K562 (cell line): ENCODE measurements at regions not wholly inside any gene's neighbourhood (a gene's known extent, or its start where the extent isn't known, plus 50 kb on each side); places are given as distances from the start of the nearest gene placed in this dataset.

Experiments used
- HMG20B ChIP-seq: fragments of 250-450 bp; sonication (Bioruptor Pico); IDR thresholded peaks from 2 replicates; pipeline ENCODE4 v1.5.0; 2021; ENCODE audit warnings: mild to moderate bottlenecking
- RBM22 ChIP-seq: fragments of 200-400 bp; formaldehyde crosslinking; IDR thresholded peaks from 2 replicates; pipeline ENCODE4 v1.6.1; 2018; ENCODE audit warnings: low read length, low read depth; ENCODE audit not compliant: poor library complexity, severe bottlenecking
- TOE1 ChIP-seq, 2 experiments: fragments of 450-650 bp in 1 of 2; sonication (generic) in 1 of 2; formaldehyde crosslinking in 1 of 2; IDR thresholded peaks; 2 replicates each; pipeline versions ENCODE4 v1.7.1 to v1.8.0; 2016 to 2022; ENCODE audit warnings: borderline replicate concordance in 2 of 2, mild to moderate bottlenecking in 2 of 2, antibody characterized with exemption in 1 of 2, inconsistent platforms in 1 of 2, low read depth in 1 of 2, missing genetic modification reagents in 1 of 2, moderate library complexity in 1 of 2
- ZNF143 ChIP-seq: sonication (generic); formaldehyde crosslinking; IDR thresholded peaks from 2 replicates; pipeline ENCODE4 v1.9.0; 2022; ENCODE audit warnings: mild to moderate bottlenecking, missing genetic modification reagents
- ZNF324 ChIP-seq: fragments of 250-450 bp; sonication (Bioruptor Pico); IDR thresholded peaks from 2 replicates; pipeline ENCODE4 v1.4.0; 2020; ENCODE audit warnings: mild to moderate bottlenecking
- ZNF431 ChIP-seq: sonication (generic); formaldehyde crosslinking; IDR thresholded peaks from 2 replicates; pipeline ENCODE4 v1.8.0; 2022; ENCODE audit warnings: mild to moderate bottlenecking, missing genetic modification reagents
- ZNF583 ChIP-seq: fragments of 250-450 bp; sonication (Bioruptor Pico); IDR thresholded peaks from 2 replicates; pipeline ENCODE4 v1.4.0; 2020
- TF ChIP-seq, protein P1 (sequence below), 3 experiments: fragments of 200-800 bp in 1 of 3; fragments of 250-450 bp in 1 of 3; fragments of 450-650 bp in 1 of 3; sonication (Bioruptor Pico) in 1 of 3; sonication (Bioruptor generic) in 1 of 3; formaldehyde crosslinking in 1 of 3; IDR thresholded peaks; 2 replicates each; pipeline versions ENCODE4 v1.6.1 to v1.8.0; 2016 to 2022; ENCODE audit warnings: mild to moderate bottlenecking in 2 of 3, missing genetic modification characterization in 2 of 3, missing compliant biosample characterization in 1 of 3, moderate library complexity in 1 of 3
- TF ChIP-seq, protein P2 (sequence below): fragments of 250-450 bp; sonication (Bioruptor Pico); IDR thresholded peaks from 2 replicates; pipeline ENCODE4 v1.8.0; 2021; ENCODE audit warnings: mild to moderate bottlenecking, moderate library complexity
- TF ChIP-seq, protein P3 (sequence below): fragments of 250-450 bp; sonication (Bioruptor Pico); IDR thresholded peaks from 2 replicates; pipeline ENCODE4 v1.4.0; 2020; ENCODE audit warnings: mild to moderate bottlenecking, moderate library complexity
- TF ChIP-seq, protein P4 (sequence below): fragments of 250-450 bp; sonication (Bioruptor Pico); IDR thresholded peaks from 2 replicates; pipeline ENCODE4 v1.5.0; 2021

DNA sequence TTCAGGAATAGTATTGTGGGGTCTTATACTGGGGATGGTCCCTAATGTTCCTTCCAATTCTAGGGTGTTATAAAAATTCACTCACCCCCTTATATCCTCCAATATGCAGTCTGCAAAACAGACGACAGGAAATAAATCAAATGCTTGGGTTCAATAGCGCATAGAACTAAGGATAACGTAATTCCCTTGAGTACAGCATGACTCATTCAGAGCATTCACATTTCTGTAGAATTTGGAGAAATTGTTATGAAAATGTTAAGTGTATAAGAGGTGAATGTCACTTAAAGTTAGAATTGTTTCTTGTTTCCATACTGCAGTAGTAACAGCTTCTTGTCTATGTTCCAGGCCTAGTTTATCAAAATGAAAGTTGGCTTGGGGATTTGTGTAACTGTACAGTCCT lies 271.4 kb downstream of the RPS29 start (continued):
- TF ChIP-seq, protein P1, sequence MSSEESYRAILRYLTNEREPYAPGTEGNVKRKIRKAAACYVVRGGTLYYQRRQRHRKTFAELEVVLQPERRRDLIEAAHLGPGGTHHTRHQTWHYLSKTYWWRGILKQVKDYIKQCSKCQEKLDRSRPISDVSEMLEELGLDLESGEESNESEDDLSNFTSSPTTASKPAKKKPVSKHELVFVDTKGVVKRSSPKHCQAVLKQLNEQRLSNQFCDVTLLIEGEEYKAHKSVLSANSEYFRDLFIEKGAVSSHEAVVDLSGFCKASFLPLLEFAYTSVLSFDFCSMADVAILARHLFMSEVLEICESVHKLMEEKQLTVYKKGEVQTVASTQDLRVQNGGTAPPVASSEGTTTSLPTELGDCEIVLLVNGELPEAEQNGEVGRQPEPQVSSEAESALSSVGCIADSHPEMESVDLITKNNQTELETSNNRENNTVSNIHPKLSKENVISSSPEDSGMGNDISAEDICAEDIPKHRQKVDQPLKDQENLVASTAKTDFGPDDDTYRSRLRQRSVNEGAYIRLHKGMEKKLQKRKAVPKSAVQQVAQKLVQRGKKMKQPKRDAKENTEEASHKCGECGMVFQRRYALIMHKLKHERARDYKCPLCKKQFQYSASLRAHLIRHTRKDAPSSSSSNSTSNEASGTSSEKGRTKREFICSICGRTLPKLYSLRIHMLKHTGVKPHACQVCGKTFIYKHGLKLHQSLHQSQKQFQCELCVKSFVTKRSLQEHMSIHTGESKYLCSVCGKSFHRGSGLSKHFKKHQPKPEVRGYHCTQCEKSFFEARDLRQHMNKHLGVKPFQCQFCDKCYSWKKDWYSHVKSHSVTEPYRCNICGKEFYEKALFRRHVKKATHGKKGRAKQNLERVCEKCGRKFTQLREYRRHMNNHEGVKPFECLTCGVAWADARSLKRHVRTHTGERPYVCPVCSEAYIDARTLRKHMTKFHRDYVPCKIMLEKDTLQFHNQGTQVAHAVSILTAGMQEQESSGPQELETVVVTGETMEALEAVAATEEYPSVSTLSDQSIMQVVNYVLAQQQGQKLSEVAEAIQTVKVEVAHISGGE (CRISPR knock-in tag; IDR thresholded peaks at IDR 0.05), result no peak
- no peak for TF ChIP-seq TOE1 (IDR thresholded peaks at IDR 0.05; ENCODE audit: borderline replicate concordance)
- no peak for TF ChIP-seq TOE1 (CRISPR knock-in tag; IDR thresholded peaks at IDR 0.05; ENCODE audit: borderline replicate concordance, low read depth)
- TF ChIP-seq, protein P2, sequence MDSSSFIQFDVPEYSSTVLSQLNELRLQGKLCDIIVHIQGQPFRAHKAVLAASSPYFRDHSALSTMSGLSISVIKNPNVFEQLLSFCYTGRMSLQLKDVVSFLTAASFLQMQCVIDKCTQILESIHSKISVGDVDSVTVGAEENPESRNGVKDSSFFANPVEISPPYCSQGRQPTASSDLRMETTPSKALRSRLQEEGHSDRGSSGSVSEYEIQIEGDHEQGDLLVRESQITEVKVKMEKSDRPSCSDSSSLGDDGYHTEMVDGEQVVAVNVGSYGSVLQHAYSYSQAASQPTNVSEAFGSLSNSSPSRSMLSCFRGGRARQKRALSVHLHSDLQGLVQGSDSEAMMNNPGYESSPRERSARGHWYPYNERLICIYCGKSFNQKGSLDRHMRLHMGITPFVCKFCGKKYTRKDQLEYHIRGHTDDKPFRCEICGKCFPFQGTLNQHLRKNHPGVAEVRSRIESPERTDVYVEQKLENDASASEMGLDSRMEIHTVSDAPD (CRISPR knock-in tag), result no peak
- TF ChIP-seq, protein P3, sequence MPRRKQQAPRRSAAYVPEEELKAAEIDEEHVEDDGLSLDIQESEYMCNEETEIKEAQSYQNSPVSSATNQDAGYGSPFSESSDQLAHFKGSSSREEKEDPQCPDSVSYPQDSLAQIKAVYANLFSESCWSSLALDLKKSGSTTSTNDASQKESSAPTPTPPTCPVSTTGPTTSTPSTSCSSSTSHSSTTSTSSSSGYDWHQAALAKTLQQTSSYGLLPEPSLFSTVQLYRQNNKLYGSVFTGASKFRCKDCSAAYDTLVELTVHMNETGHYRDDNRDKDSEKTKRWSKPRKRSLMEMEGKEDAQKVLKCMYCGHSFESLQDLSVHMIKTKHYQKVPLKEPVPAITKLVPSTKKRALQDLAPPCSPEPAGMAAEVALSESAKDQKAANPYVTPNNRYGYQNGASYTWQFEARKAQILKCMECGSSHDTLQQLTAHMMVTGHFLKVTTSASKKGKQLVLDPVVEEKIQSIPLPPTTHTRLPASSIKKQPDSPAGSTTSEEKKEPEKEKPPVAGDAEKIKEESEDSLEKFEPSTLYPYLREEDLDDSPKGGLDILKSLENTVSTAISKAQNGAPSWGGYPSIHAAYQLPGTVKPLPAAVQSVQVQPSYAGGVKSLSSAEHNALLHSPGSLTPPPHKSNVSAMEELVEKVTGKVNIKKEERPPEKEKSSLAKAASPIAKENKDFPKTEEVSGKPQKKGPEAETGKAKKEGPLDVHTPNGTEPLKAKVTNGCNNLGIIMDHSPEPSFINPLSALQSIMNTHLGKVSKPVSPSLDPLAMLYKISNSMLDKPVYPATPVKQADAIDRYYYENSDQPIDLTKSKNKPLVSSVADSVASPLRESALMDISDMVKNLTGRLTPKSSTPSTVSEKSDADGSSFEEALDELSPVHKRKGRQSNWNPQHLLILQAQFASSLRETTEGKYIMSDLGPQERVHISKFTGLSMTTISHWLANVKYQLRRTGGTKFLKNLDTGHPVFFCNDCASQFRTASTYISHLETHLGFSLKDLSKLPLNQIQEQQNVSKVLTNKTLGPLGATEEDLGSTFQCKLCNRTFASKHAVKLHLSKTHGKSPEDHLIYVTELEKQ (CRISPR knock-in tag), result no peak
- no peak for TF ChIP-seq HMG20B (CRISPR knock-in tag)
- TF ChIP-seq ZNF583, result no peak
- TF ChIP-seq, protein P4, sequence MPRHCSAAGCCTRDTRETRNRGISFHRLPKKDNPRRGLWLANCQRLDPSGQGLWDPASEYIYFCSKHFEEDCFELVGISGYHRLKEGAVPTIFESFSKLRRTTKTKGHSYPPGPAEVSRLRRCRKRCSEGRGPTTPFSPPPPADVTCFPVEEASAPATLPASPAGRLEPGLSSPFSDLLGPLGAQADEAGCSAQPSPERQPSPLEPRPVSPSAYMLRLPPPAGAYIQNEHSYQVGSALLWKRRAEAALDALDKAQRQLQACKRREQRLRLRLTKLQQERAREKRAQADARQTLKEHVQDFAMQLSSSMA (CRISPR knock-in tag), result no peak
- no peak for TF ChIP-seq ZNF324 (CRISPR knock-in tag)
- no peak for TF ChIP-seq ZNF143
- no peak for TF ChIP-seq RBM22
- TF ChIP-seq ZNF431, result no peak
